Large intestine (tissue), 3 donors: ENCODE measurements at regions not wholly inside any gene's neighbourhood (a gene's known extent, or its start where the extent isn't known, plus 50 kb on each side); places are given as distances from the start of the nearest gene placed in this dataset.

Experiments
- DNase-seq, 2 donors: peaks; one replicate each; pipeline versions ENCODE4 v3.0.0 to v3.0.0-alpha.2; 2013
- H3K27ac ChIP-seq: one replicate; pipeline ENCODE4 v1.5.1; 2013; ENCODE audit warnings: low read length
- H3K27me3 ChIP-seq: 2 replicates; pipeline ENCODE4 v1.6.1; 2013; ENCODE audit warnings: low read length; ENCODE audit not compliant: control insufficient read depth, insufficient read depth
- H3K36me3 ChIP-seq: 2 replicates; pipeline ENCODE4 v1.6.1; 2013; ENCODE audit warnings: low read length; ENCODE audit not compliant: control insufficient read depth, insufficient read depth
- H3K4me1 ChIP-seq: one replicate; pipeline ENCODE4 v1.6.1; 2013; ENCODE audit warnings: low read length; ENCODE audit not compliant: control insufficient read depth, insufficient read depth
- H3K4me3 ChIP-seq: one replicate; pipeline ENCODE4 v1.5.1; 2013; ENCODE audit warnings: low read length
- H3K9me3 ChIP-seq: one replicate; pipeline ENCODE4 v1.6.1; 2013; ENCODE audit warnings: mild to moderate bottlenecking, low read depth, low read length, moderate library complexity; ENCODE audit not compliant: control insufficient read depth
- whole genome bisulfite sequencing: methylation state at CpG from one replicate; pipeline ENCODE4 v1.1.5; 2013; ENCODE audit warnings: low lambda C conversion rate; ENCODE audit not compliant: insufficient coverage; 5-methylcytosine and 5-hydroxymethylcytosine counted together

- Histone ChIP-seq H3K9me3 (no peaks in the 10 kb centered on the region), H3K4me3 (no peak overlapping the region), H3K36me3 (no peaks in the 10 kb centered on the region), H3K4me1 (no peaks in the 10 kb centered on the region), H3K27me3 (no peaks in the 10 kb centered on the region), H3K27ac (no peak overlapping the region)
- no peak for DNase-seq
- 60% methylated on average over 1 of the region's 2 CpGs for WGBS
These were observed 193.1 kb downstream of the KCTD12 start for GRCh38 chr13:76693086-76693485.

DNA sequence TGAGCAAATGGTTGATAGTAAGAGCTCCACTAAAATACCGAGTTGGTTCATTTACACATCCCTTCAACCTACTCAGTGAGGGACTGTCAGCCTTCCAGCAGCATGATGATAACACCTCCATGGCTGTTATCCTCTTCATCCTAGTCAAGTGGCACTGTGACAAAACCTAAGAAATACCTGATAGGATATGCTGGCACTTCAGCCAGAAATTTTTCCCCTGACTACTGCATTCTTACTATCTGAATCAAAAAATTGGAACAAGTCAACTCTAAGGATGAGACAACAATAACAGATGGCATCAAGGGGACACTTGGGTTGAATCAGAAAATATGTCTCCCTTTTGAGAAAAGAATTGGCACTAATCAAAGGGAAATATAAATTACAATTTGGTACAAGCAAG, 193.9 kb downstream of the KCTD12 start:
- WGBS: no CpG with 5 or more reads among the region's 1 CpG
- no peaks in the 10 kb centered on the region for H3K4me1 ChIP-seq
- no peak overlapping the region for H3K4me3 ChIP-seq
- DNase-seq: no peak
- H3K9me3 ChIP-seq: no peaks in the 10 kb centered on the region
- H3K36me3 ChIP-seq: no peaks in the 10 kb centered on the region
- H3K27me3 ChIP-seq: no peaks in the 10 kb centered on the region
- H3K27ac ChIP-seq: no peak overlapping the region

DNA sequence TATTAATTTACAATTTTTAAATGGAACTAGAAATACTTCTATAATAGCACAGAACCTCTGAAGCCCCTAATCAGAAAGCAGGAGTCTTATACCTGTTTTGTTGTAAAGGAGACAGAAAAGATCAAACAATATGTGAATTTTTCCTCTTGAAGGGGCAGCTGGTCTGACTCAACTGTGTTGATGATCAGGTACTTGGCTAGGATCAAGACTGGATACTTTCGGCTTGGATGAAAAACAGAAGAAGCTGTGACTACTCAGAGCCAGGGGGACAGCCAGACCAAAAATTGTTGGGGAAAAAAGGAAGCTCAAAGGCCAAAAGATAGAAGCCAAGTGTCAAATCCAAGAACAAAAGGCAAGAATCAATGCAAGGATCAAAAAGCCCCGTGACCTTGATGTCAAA, 195.6 kb downstream of the KCTD12 start:
- H3K27me3 ChIP-seq: no peaks in the 10 kb centered on the region
- no peak for DNase-seq

DNA sequence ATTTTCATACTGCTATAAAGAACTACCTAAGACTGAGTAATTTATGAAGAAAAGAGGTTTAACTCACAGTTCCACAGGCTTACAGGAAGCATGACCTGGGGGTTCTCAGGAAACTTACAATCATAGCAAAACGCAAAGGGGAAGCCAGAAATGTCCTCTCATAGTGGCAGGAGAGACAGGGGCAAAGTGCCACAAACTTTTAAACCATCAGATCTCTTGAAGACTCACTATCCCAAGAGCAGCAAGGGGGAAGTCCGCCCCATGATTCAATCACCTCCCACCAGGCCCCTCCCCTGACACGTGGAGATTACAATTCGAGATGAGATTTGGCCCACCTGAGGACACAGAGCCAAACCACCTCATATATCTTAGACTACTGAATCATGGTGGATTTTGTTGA, 198.7 kb downstream of the KCTD12 start:
- no CpG with 5 or more reads among the region's 4 CpGs for WGBS
- Histone ChIP-seq H3K36me3 (no peaks in the 10 kb centered on the region), H3K27me3 (no peaks in the 10 kb centered on the region), H3K4me1 (no peaks in the 10 kb centered on the region), H3K9me3 (no peaks in the 10 kb centered on the region), H3K27ac (no peak overlapping the region), H3K4me3 (no peak overlapping the region)
- DNase-seq: no peak

More for the DNA sequence above, 195.6 kb downstream of the KCTD12 start:
- H3K4me3 ChIP-seq: no peak overlapping the region
- H3K36me3 ChIP-seq: no peaks in the 10 kb centered on the region
- no peak overlapping the region for H3K27ac ChIP-seq
- H3K4me1 ChIP-seq: no peaks in the 10 kb centered on the region
- no peaks in the 10 kb centered on the region for H3K9me3 ChIP-seq
- 83% methylated on average over 1 of the region's 2 CpGs for WGBS

- Histone ChIP-seq H3K4me3 (no peak overlapping the region), H3K27ac (no peak overlapping the region), H3K9me3 (no peaks in the 10 kb centered on the region), H3K27me3 (no peaks in the 10 kb centered on the region), H3K36me3 (no peaks in the 10 kb centered on the region), H3K4me1 (no peaks in the 10 kb centered on the region)
- DNase-seq: no peak
- WGBS: no CpG with 5 or more reads among the region's 5 CpGs
These were observed 200.3 kb downstream of the KCTD12 start for GRCh38 chr13:76685938-76686337.

GRCh38 chr13:76684336-76684735, 201.9 kb downstream of the KCTD12 start:
- WGBS: 33% methylated on average over 1 of the region's 1 CpG
- H3K4me1 ChIP-seq: no peaks in the 10 kb centered on the region
- no peak overlapping the region for H3K4me3 ChIP-seq
- no peaks in the 10 kb centered on the region for H3K36me3 ChIP-seq
- H3K9me3 ChIP-seq: no peaks in the 10 kb centered on the region
- no peaks in the 10 kb centered on the region for H3K27me3 ChIP-seq
- no peak overlapping the region for H3K27ac ChIP-seq
- no peak for DNase-seq

DNA sequence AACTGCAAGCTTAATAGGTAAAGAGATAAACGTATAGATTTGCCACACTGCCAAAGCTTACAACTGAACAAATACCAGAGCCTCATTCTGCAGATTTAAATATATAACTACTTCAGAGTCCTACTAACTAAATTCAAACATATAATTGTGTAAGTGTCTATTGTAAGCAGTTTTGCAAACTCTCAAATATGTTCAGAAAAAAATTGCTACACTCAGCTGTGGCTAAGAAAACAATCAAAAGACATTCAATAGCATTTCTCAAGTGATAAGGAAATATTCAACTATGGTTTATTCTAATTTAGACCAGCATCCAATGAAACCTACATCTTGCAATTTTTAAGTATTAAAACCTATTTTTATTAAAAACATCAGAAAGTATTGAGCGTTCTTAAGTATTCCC, 202.4 kb downstream of the KCTD12 start:
- no peak overlapping the region for H3K4me3 ChIP-seq
- H3K4me1 ChIP-seq: no peaks in the 10 kb centered on the region
- no peaks in the 10 kb centered on the region for H3K9me3 ChIP-seq
- no peak for DNase-seq
- 100% methylated on average over 1 of the region's 2 CpGs for WGBS
- H3K27me3 ChIP-seq: no peaks in the 10 kb centered on the region
- H3K36me3 ChIP-seq: no peaks in the 10 kb centered on the region
- H3K27ac ChIP-seq: no peak overlapping the region

- Histone ChIP-seq H3K27me3 (no peaks in the 10 kb centered on the region), H3K4me1 (no peaks in the 10 kb centered on the region), H3K36me3 (no peaks in the 10 kb centered on the region), H3K9me3 (no peaks in the 10 kb centered on the region), H3K27ac (no peak overlapping the region), H3K4me3 (no peak overlapping the region)
- no peak for DNase-seq
- 100% methylated on average over 1 of the region's 2 CpGs for whole genome bisulfite sequencing
These were observed 203.0 kb downstream of the KCTD12 start for GRCh38 chr13:76683168-76683567.

DNA sequence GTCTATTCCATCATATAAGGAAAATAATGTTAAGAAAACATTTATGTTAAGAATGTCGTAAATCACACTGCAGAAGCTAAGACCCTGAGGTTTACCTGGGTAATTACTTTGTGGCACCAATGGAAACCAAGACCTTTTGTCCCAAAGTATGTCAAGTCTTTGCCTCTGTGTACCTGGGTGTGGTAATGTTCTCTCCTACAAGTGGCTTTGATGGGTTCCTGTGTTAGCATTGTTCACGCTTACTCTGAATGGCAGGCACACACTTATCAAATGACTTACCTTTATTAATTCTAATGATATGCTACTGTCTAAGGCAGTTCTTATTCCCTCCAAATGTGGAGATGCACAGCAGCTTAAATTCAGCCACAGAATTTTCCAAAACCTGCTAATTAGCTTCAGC, 206.1 kb downstream of the KCTD12 start:
- DNase-seq: no peak
- WGBS: 100% methylated on average over 1 of the region's 2 CpGs
- Histone ChIP-seq H3K36me3 (no peaks in the 10 kb centered on the region), H3K27ac (no peak overlapping the region), H3K4me3 (no peak overlapping the region), H3K9me3 (no peaks in the 10 kb centered on the region), H3K27me3 (no peaks in the 10 kb centered on the region), H3K4me1 (no peaks in the 10 kb centered on the region)

DNA sequence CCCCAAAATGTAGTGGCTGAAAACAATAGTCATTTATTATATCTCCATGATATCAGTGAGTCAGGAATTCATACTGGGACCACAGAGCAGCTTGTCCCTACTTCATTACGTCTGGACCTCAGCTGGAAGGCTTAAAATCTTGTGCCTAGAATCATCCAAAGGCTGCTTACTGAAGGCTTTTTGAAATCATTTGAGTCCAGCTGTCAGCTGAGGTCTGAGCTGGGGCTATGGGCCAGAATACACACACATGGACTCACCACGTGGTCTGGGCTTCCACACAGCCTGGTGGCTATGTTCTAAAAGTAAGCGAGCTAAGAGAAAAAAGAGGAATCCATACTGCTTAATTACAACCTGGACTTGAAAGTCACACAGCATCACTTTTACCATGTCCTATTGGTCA, 209.2 kb downstream of the KCTD12 start:
- Histone ChIP-seq H3K4me3 (no peak overlapping the region), H3K27me3 (no peaks in the 10 kb centered on the region), H3K36me3 (no peaks in the 10 kb centered on the region), H3K4me1 (no peaks in the 10 kb centered on the region), H3K9me3 (no peaks in the 10 kb centered on the region), H3K27ac (no peak overlapping the region)
- WGBS: no CpG with 5 or more reads among the region's 3 CpGs
- DNase-seq: peak in 1 of 2 donors; percentile 13

DNA sequence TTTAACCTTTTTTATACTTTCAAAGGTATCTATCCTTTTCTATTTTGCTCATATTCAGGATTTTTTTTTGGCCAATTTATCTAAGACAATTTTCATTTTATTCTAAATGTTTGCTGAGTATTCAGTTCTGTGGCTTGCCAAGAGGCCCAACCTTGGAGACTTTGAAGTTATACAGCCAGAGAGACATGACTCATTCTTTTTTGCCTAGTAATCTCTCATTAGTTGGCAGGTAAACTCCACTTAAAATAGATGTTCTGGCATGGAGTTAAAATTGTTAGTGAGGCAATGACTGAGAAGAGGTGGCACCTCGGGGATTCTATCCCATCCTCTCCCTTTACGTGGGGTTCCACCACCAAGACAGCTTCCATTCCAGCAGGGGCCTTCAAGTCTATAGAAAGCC, 213.8 kb downstream of the KCTD12 start:
- no peak for DNase-seq
- Histone ChIP-seq H3K4me3 (no peak overlapping the region), H3K4me1 (no peaks in the 10 kb centered on the region), H3K9me3 (no peaks in the 10 kb centered on the region), H3K27me3 (no peaks in the 10 kb centered on the region), H3K27ac (no peak overlapping the region), H3K36me3 (no peaks in the 10 kb centered on the region)
- no CpG with 5 or more reads among the region's 2 CpGs for WGBS
